Right lobe of liver (tissue), 6 donors: ENCODE measurements at regions not wholly inside any gene's neighbourhood (a gene's known extent, or its start where the extent isn't known, plus 50 kb on each side); places are given as distances from the start of the nearest gene placed in this dataset.

Source experiments
- ATAC-seq, 4 donors: fragments of 200-7000 bp; cut with Tn5 transposase; one replicate each; pipeline ENCODE4 v1.9.1; 2020; ENCODE audit warnings: mild to moderate bottlenecking in 4 of 4, moderate library complexity in 4 of 4
- DNase-seq, 3 donors: peaks; one replicate each; pipeline ENCODE4 v3.0.0-alpha.2; 2020
- H3K27ac ChIP-seq, 3 donors: fragments of 200-600 bp; one replicate each; pipeline ENCODE4 v1.8.0; 2022
- H3K27me3 ChIP-seq, 2 donors: fragments of 200-600 bp; one replicate each; pipeline ENCODE4 v1.8.0; 2022
- H3K36me3 ChIP-seq, 4 donors: fragments of 200-600 bp; sonication (generic) in 1 of 4; one replicate each; pipeline versions ENCODE4 v1.5.1 to v1.8.0; 2017 to 2022; ENCODE audit warnings: control low read depth in 1 of 4
- H3K4me1 ChIP-seq, 4 donors: fragments of 200-600 bp; sonication (generic) in 1 of 4; one replicate each; pipeline versions ENCODE4 v1.5.1 to v1.8.0; 2017 to 2022; ENCODE audit warnings: control low read depth in 1 of 4
- H3K4me3 ChIP-seq, 3 donors: fragments of 200-600 bp; one replicate each; pipeline ENCODE4 v1.8.0; 2022
- H3K9me3 ChIP-seq, 4 donors: fragments of 200-600 bp; sonication (generic) in 1 of 4; one replicate each; pipeline versions ENCODE4 v1.5.1 to v1.8.0; 2017 to 2022; ENCODE audit warnings: control low read depth in 1 of 4
- CTCF ChIP-seq, 4 donors: fragments of 200-600 bp in 3 of 4; fragments of 450-650 bp in 1 of 4; IDR thresholded peaks; one replicate each; pipeline versions ENCODE4 v1.5.1 to v1.8.0; 2016 to 2022; ENCODE audit warnings: antibody characterized with exemption in 4 of 4, mild to moderate bottlenecking in 2 of 4
- POLR2A ChIP-seq: fragments of 450-650 bp; IDR thresholded peaks from one replicate; pipeline ENCODE4 v1.6.1; 2017; ENCODE audit warnings: antibody characterized with exemption, mild to moderate bottlenecking
- WGBS: methylation state at CpG from one replicate; pipeline ENCODE4 v1.1.6; 2018; ENCODE audit warnings: low coverage, low lambda C conversion rate; ENCODE audit not compliant: insufficient coverage; ENCODE audit errors: missing lambda C conversion rate; 5-methylcytosine and 5-hydroxymethylcytosine counted together
- intact Hi-C, 2 donors: fragments of 100-400 bp; cut with DNase I; formaldehyde crosslinking; loops; one replicate each; pipeline versions ENCODE4 v1.11.2 to v1.14.1; 2022
- donor health status: DM: no; HTN: yes; CAD: no.
- donor health status: DM: no; HTN: no; CAD: no.
- donor health status: DM: no; HTN: no; CAD: no.
- donor health status: DM: no; HTN: yes; CAD: no.
- donor health status: DM: no; HTN: yes; CAD: no.

DNA sequence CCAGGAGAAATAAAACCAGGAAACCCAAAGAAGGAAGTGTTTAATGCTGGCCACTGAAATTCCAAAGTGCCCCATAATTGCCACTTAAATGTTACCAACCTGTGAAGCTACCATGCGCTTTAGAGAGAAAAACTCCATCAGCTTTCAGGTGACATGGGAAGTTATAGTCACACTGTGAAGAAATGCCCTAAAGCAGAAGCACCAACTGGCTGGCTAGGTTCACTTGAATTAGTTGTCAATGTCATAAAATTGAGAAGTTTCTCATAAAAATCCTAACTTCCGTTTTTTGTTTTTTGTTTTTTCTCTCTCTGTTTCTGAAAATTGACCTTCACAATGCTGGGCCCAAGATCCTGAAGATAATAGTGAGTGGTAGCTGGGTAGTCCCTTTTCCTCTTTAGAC lies 167.9 kb upstream of the CTNNB1 start:
- no peak for ATAC-seq
- H3K36me3 ChIP-seq, result no peaks in the 10 kb centered on the region
- DNase-seq, result no peak
- H3K9me3 ChIP-seq, result no peaks in the 10 kb centered on the region
- H3K4me1 ChIP-seq, result peaks cover 0 to 3% (median 0%) of the 10 kb centered on the region in 4 donors
- intact Hi-C loops, result no loop called here
- no peak overlapping the region for H3K27ac ChIP-seq
- H3K27me3 ChIP-seq, result no peaks in the 10 kb centered on the region
- no peak for TF ChIP-seq CTCF (IDR thresholded peaks at IDR 0.05)
- no peak for TF ChIP-seq POLR2A
- WGBS, result 54% methylated on average over 2 of the region's 2 CpGs
- no peak overlapping the region for H3K4me3 ChIP-seq

- no peak overlapping the region for H3K4me3 ChIP-seq
- no peak for ATAC-seq
- H3K9me3 ChIP-seq, result no peaks in the 10 kb centered on the region
- H3K4me1 ChIP-seq, result peaks cover 0 to 3% (median 0%) of the 10 kb centered on the region in 4 donors
- intact Hi-C loops, result no loop called here
- WGBS, result 79% methylated on average over 3 of the region's 3 CpGs
- H3K36me3 ChIP-seq, result no peaks in the 10 kb centered on the region
- no peak overlapping the region for H3K27ac ChIP-seq
- no peak for DNase-seq
- H3K27me3 ChIP-seq, result no peaks in the 10 kb centered on the region
- TF ChIP-seq POLR2A (no peak), CTCF (IDR thresholded peaks at IDR 0.05) (no peak)
These were observed 165.3 kb upstream of the CTNNB1 start for GRCh38 chr3:41033956-41034519.

DNA sequence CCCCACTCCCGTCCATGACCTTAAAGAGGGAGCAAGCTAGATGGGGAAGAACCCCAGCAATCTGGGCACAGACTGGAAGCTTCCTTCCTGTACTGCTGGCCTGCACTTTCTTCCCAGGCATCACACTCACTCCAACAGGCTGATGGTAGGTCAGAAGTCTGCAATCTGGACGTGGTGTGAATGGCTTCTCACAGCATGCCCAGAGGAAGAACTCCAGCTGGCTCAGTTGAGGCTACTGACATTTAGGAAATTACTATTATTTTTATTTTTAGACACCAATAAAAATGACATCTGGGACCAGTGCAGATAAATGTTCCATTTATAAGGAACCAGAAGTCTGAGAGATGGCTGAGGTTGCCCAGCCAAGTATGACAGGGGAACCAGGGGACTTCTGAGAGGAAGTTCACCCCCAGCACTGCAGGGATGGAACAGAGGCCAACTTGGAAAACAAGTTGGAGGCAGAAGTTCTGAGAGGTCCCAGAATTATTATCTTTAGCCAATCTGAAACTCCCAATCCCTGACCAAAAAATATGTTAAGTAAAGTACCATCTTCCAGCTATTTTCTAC lies 163.8 kb upstream of the CTNNB1 start:
- intact Hi-C loops, result no loop called here
- DNase-seq (no peak), ATAC-seq (no peak)
- H3K4me1 ChIP-seq, result peaks cover 0 to 3% (median 0%) of the 10 kb centered on the region in 4 donors
- no peaks in the 10 kb centered on the region for H3K27me3 ChIP-seq
- no peak overlapping the region for H3K4me3 ChIP-seq
- H3K9me3 ChIP-seq, result no peaks in the 10 kb centered on the region
- WGBS, result 31% methylated on average over 2 of the region's 2 CpGs
- TF ChIP-seq CTCF (IDR thresholded peaks at IDR 0.05), result no peak
- TF ChIP-seq POLR2A, result no peak
- H3K27ac ChIP-seq, result no peak overlapping the region
- no peaks in the 10 kb centered on the region for H3K36me3 ChIP-seq

DNA sequence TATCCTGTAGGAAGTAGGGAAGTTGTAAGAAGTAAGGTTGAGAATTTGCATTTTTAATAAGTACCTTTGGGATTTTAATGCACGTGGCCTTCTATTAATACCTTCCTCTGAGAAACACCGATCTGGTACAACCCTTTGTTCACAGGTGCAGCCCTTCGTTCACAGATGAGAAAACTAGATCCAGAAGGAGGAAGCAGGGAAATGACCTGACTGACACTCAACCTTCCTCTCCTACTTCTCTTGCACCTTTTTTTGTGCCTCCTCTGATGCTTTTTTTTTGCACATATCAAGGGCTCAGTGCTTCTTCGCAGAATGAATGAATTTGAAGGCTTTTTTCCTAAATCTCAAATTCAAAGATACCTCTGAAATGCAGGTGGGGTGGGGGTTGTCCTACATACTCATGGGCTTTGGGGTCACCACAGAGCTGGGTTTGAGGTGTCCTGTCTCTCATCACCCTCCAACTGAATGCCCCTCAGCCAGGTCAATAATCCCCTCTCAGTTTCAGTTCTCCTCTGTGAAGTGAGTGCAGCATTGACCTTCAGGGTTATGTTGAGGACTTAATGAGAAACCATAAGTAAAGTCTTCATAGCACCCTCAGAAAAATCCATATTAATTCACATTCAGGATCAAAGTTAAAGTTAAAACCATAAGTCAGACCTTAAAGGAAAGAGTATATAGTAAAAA lies 161.5 kb upstream of the CTNNB1 start:
- Histone ChIP-seq H3K4me1 (peaks cover 0 to 2% (median 0%) of the 10 kb centered on the region in 4 donors), H3K4me3 (no peak overlapping the region), H3K27ac (no peak overlapping the region), H3K27me3 (no peaks in the 10 kb centered on the region), H3K9me3 (no peaks in the 10 kb centered on the region), H3K36me3 (no peaks in the 10 kb centered on the region)
- WGBS, result 60% methylated on average over 4 of the region's 4 CpGs
- intact Hi-C loops, result no loop called here
- no peak for DNase-seq
- ATAC-seq, result no peak
- TF ChIP-seq POLR2A (no peak), CTCF (IDR thresholded peaks at IDR 0.05) (no peak)
